HG02870 (cell line): ENCODE measurements at regions not wholly inside any gene's neighbourhood (a gene's known extent, or its start where the extent isn't known, plus 50 kb on each side); places are given as distances from the start of the nearest gene placed in this dataset.

Experiments used
- ATAC-seq: cut with Tn5 transposase; IDR thresholded peaks from one replicate; pipeline ENCODE4 v1.9.1; 2021; ENCODE audit warnings: mild to moderate bottlenecking, moderate library complexity; ENCODE audit not compliant: unreplicated experiment

- no peak for ATAC-seq
These were observed 1469.3 kb downstream of the AACS start for GRCh38 chr12:126534495-126534894.

GRCh38 chr12:126534942-126535341 is 1469.7 kb downstream of the AACS start:
- no peak for ATAC-seq

- no peak for ATAC-seq
These were observed 1470.7 kb downstream of the AACS start for GRCh38 chr12:126535971-126536370.

- ATAC-seq, result no peak
These were observed 1472.8 kb downstream of the AACS start for GRCh38 chr12:126537961-126538530.

- ATAC-seq, result no peak
These were observed 1473.7 kb downstream of the AACS start for GRCh38 chr12:126538888-126539287.

- no peak for ATAC-seq
These were observed 1480.2 kb downstream of the AACS start for GRCh38 chr12:126545411-126545810.

- ATAC-seq, result no peak
These were observed 1482.7 kb downstream of the AACS start for GRCh38 chr12:126547905-126548304.

- ATAC-seq, result no peak
These were observed 1486.6 kb downstream of the AACS start for GRCh38 chr12:126551869-126552268.

- ATAC-seq, result no peak
These were observed 1489.4 kb downstream of the AACS start for GRCh38 chr12:126554625-126555024.

GRCh38 chr12:126557659-126558058 is 1492.4 kb downstream of the AACS start:
- ATAC-seq, result no peak

GRCh38 chr12:126558219-126558618 is 1493.0 kb downstream of the AACS start:
- no peak for ATAC-seq

- no peak for ATAC-seq
These were observed 1493.6 kb downstream of the AACS start for GRCh38 chr12:126558810-126559209.

GRCh38 chr12:126567016-126567415 is 1501.8 kb downstream of the AACS start:
- no peak for ATAC-seq

- ATAC-seq, result no peak
These were observed 1504.5 kb downstream of the AACS start for GRCh38 chr12:126569706-126570105.

- no peak for ATAC-seq
These were observed 1505.3 kb downstream of the AACS start for GRCh38 chr12:126570566-126570965.

- no peak for ATAC-seq
These were observed 1506.9 kb downstream of the AACS start for GRCh38 chr12:126572170-126572569.

- no peak for ATAC-seq
These were observed 1516.4 kb downstream of the AACS start for GRCh38 chr12:126581655-126582054.

GRCh38 chr12:126582231-126582630 is 1517.0 kb downstream of the AACS start:
- no peak for ATAC-seq

GRCh38 chr12:126588586-126589249 is 1523.5 kb downstream of the AACS start:
- ATAC-seq, result no peak

- ATAC-seq, result no peak
These were observed 1526.3 kb downstream of the AACS start for GRCh38 chr12:126591533-126591932.

GRCh38 chr12:126601184-126602170 is 1536.2 kb downstream of the AACS start:
- no peak for ATAC-seq

- ATAC-seq, result no peak
These were observed 1537.4 kb downstream of the AACS start for GRCh38 chr12:126602612-126603011.
